CD4-positive, alpha-beta T cell (primary cell): ENCODE measurements at regions not wholly inside any gene's neighbourhood (a gene's known extent, or its start where the extent isn't known, plus 50 kb on each side); places are given as distances from the start of the nearest gene placed in this dataset.

ENCODE experiments used
- ATAC-seq: fragments of 200-7000 bp; cut with Tn5 transposase; one replicate; pipeline ENCODE4 v1.10.0; 2022; ENCODE audit warnings: mild to moderate bottlenecking; ENCODE audit not compliant: poor library complexity
- CTCF ChIA-PET: fragments of 350-600 bp; sonication (Branson Sonifier 250); formaldehyde crosslinking; loops from one replicate; lab custom pipeline; 2021; ENCODE audit warnings: antibody characterized with exemption, inconsistent platforms; lab: Charles Lee
- POLR2A ChIA-PET: fragments of 350-600 bp; sonication (Branson Sonifier 250); formaldehyde crosslinking; loops from one replicate; lab custom pipeline; 2021; ENCODE audit warnings: antibody characterized with exemption, inconsistent platforms; lab: Charles Lee
- DNase-seq, 14 experiments: peaks; one replicate each; pipeline ENCODE4 v3.0.0-alpha.2; 2013 to 2020; ENCODE audit warnings: mixed read lengths in 2 of 14
- H3K27ac ChIP-seq, 2 donors: one replicate each; pipeline versions ENCODE4 v1.5.1 to v1.7.0; 2013; ENCODE audit warnings: low read length in 2 of 2, low read depth in 1 of 2, mild to moderate bottlenecking in 1 of 2
- H3K27me3 ChIP-seq, 2 experiments: 1 replicate in 1 of 2; 2 replicates in 1 of 2; pipeline versions ENCODE4 v1.6.1 to v1.7.0; 2013; ENCODE audit warnings: low read length in 2 of 2, control low read depth in 1 of 2, mild to moderate bottlenecking in 1 of 2, moderate library complexity in 1 of 2; ENCODE audit not compliant: insufficient read depth in 2 of 2, control insufficient read depth in 1 of 2
- H3K36me3 ChIP-seq: one replicate; pipeline ENCODE4 v1.6.1; 2013; ENCODE audit warnings: low read length, control low read depth; ENCODE audit not compliant: insufficient read depth
- H3K4me1 ChIP-seq: one replicate; pipeline ENCODE4 v1.6.1; 2013; ENCODE audit warnings: low read length, control low read depth; ENCODE audit not compliant: insufficient read depth
- H3K4me3 ChIP-seq: one replicate; pipeline ENCODE4 v1.5.1; 2013; ENCODE audit warnings: mild to moderate bottlenecking, low read length, moderate library complexity
- H3K9me3 ChIP-seq, 2 experiments: 1 replicate in 1 of 2; 2 replicates in 1 of 2; pipeline versions ENCODE4 v1.6.1 to v1.7.0; 2013; ENCODE audit warnings: low read length in 2 of 2, mild to moderate bottlenecking in 2 of 2, control low read depth in 1 of 2, moderate library complexity in 1 of 2; ENCODE audit not compliant: control insufficient read depth in 1 of 2, insufficient read depth in 1 of 2
- H3K27ac Mint-ChIP-seq: one replicate; pipeline ENCODE4 v1.8.0; 2020; ENCODE audit warnings: mixed read lengths
- H3K27me3 Mint-ChIP-seq: one replicate; pipeline ENCODE4 v1.8.0; 2021; ENCODE audit warnings: mixed read lengths
- H3K36me3 Mint-ChIP-seq: one replicate; pipeline ENCODE4 v1.8.0; 2021; ENCODE audit warnings: low read depth, mixed read lengths
- H3K4me1 Mint-ChIP-seq: one replicate; pipeline ENCODE4 v1.8.0; 2021; ENCODE audit warnings: low read depth, mixed read lengths
- H3K4me3 Mint-ChIP-seq: one replicate; pipeline ENCODE4 v1.8.0; 2020; ENCODE audit warnings: mild to moderate bottlenecking, mixed read lengths
- H3K9me3 Mint-ChIP-seq: one replicate; pipeline ENCODE4 v1.8.0; 2020; ENCODE audit warnings: mixed read lengths
- CTCF ChIP-seq: fragments of 200-600 bp; IDR thresholded peaks from one replicate; pipeline ENCODE4 v1.8.0; 2022; ENCODE audit warnings: antibody characterized with exemption, mild to moderate bottlenecking
- intact Hi-C, 2 experiments: fragments of 100-400 bp; cut with DNase I in 1 of 2; cut with micrococcal nuclease in 1 of 2; formaldehyde crosslinking; loops; one replicate each; pipeline versions ENCODE4 v1.15.1 to v1.9.0; 2023 to 2025; cut with DNase I, micrococcal nuclease

GRCh38 chr10:78404296-78404695 lies 370.6 kb downstream of the RPS24 start:
- Histone ChIP-seq H3K4me1 (peaks cover 12% of the 10 kb centered on the region), H3K4me3 (no peak overlapping the region), H3K27ac (no peak overlapping the region), H3K9me3 (no peaks in the 10 kb centered on the region), H3K27me3 (peaks cover 9 to 13% of the 10 kb centered on the region in 2 experiments), H3K36me3 (no peaks in the 10 kb centered on the region)
- TF ChIP-seq CTCF, result no peak
- Mint-ChIP-seq H3K27me3 (peaks cover 27% of the 10 kb centered on the region), H3K9me3 (no peaks in the 10 kb centered on the region), H3K4me3 (no peak overlapping the region), H3K4me1 (peaks cover 7% of the 10 kb centered on the region), H3K27ac (no peak overlapping the region), H3K36me3 (no peaks in the 10 kb centered on the region)
- intact Hi-C loops, result no loop called here
- DNase-seq, result no peak
- POLR2A ChIA-PET, result no interaction called here
- CTCF ChIA-PET, result no interaction called here
- no peak for ATAC-seq

GRCh38 chr10:78405231-78405630 lies 371.6 kb downstream of the RPS24 start:
- no peak overlapping the region for H3K4me3 Mint-ChIP-seq
- no peak for TF ChIP-seq CTCF
- peaks cover 27% of the 10 kb centered on the region for H3K27me3 Mint-ChIP-seq
- ATAC-seq (no peak), DNase-seq (no peak)
- peaks cover 7% of the 10 kb centered on the region for H3K4me1 Mint-ChIP-seq
- Histone ChIP-seq H3K9me3 (no peaks in the 10 kb centered on the region), H3K27me3 (peaks cover 9 to 13% of the 10 kb centered on the region in 2 experiments), H3K4me3 (no peak overlapping the region), H3K4me1 (peaks cover 12% of the 10 kb centered on the region), H3K27ac (no peak overlapping the region), H3K36me3 (no peaks in the 10 kb centered on the region)
- ChIA-PET CTCF (no interaction called here), POLR2A (no interaction called here)
- H3K36me3 Mint-ChIP-seq, result no peaks in the 10 kb centered on the region
- intact Hi-C loops, result no loop called here
- H3K27ac Mint-ChIP-seq, result no peak overlapping the region
- H3K9me3 Mint-ChIP-seq, result no peaks in the 10 kb centered on the region

- H3K27me3 ChIP-seq, result peaks cover 9 to 13% of the 10 kb centered on the region in 2 experiments
- DNase-seq (no peak), ATAC-seq (no peak)
- no peak overlapping the region for H3K4me3 ChIP-seq
- H3K4me1 Mint-ChIP-seq, result peaks cover 7% of the 10 kb centered on the region
- H3K27me3 Mint-ChIP-seq, result peaks cover 27% of the 10 kb centered on the region
- intact Hi-C loops, result no loop called here
- TF ChIP-seq CTCF, result no peak
- ChIA-PET POLR2A (no interaction called here), CTCF (no interaction called here)
- no peaks in the 10 kb centered on the region for H3K9me3 Mint-ChIP-seq
- H3K9me3 ChIP-seq, result no peaks in the 10 kb centered on the region
- H3K36me3 Mint-ChIP-seq, result no peaks in the 10 kb centered on the region
- no peak overlapping the region for H3K4me3 Mint-ChIP-seq
- peaks cover 12% of the 10 kb centered on the region for H3K4me1 ChIP-seq
- no peak overlapping the region for H3K27ac Mint-ChIP-seq
- H3K36me3 ChIP-seq, result no peaks in the 10 kb centered on the region
- no peak overlapping the region for H3K27ac ChIP-seq
Measured at GRCh38 chr10:78405736-78406135, 372.1 kb downstream of the RPS24 start.
